ENCODE measurements at regions not wholly inside any gene's neighbourhood (a gene's known extent, or its start where the extent isn't known, plus 50 kb on each side); places are given as distances from the start of the nearest gene placed in this dataset.

GRCh38 chr11:109507836-109508561 lies 86.0 kb downstream of the C11orf87 start:
- Mint-ChIP-seq H3K4me1 (peaks cover 4% of the 10 kb centered on the region), H3K27ac (no peak overlapping the region), H3K9me3 (no peaks in the 10 kb centered on the region), H3K27me3 (ENCODE audit: low read depth) (no peaks in the 10 kb centered on the region), H3K36me3 (no peaks in the 10 kb centered on the region), H3K4me3 (no peak overlapping the region)
- DNase-seq (ENCODE audit: low spot score in 2 of 2, unreplicated experiment in 2 of 2), result no peak
- no peak for TF ChIP-seq CTCF (IDR thresholded peaks at IDR 0.05; ENCODE audit: unreplicated experiment)

GRCh38 chr11:109508943-109509342 lies 87.0 kb downstream of the C11orf87 start:
- no peaks in the 10 kb centered on the region for H3K36me3 Mint-ChIP-seq
- no peak overlapping the region for H3K27ac Mint-ChIP-seq
- no peaks in the 10 kb centered on the region for H3K9me3 Mint-ChIP-seq
- TF ChIP-seq CTCF (IDR thresholded peaks at IDR 0.05; ENCODE audit: unreplicated experiment), result no peak
- H3K4me3 Mint-ChIP-seq, result no peak overlapping the region
- H3K27me3 Mint-ChIP-seq (ENCODE audit: low read depth), result no peaks in the 10 kb centered on the region
- DNase-seq (ENCODE audit: low spot score in 2 of 2, unreplicated experiment in 2 of 2), result no peak
- peaks cover 4% of the 10 kb centered on the region for H3K4me1 Mint-ChIP-seq

- no peak for DNase-seq (ENCODE audit: low spot score in 2 of 2, unreplicated experiment in 2 of 2)
- TF ChIP-seq CTCF (IDR thresholded peaks at IDR 0.05; ENCODE audit: unreplicated experiment), result no peak
- peaks cover 10% of the 10 kb centered on the region for H3K4me1 Mint-ChIP-seq
- no peaks in the 10 kb centered on the region for H3K9me3 Mint-ChIP-seq
- H3K36me3 Mint-ChIP-seq, result no peaks in the 10 kb centered on the region
- no peak overlapping the region for H3K27ac Mint-ChIP-seq
- H3K4me3 Mint-ChIP-seq, result no peak overlapping the region
- H3K27me3 Mint-ChIP-seq (ENCODE audit: low read depth), result no peaks in the 10 kb centered on the region
Measured at GRCh38 chr11:109510316-109510715, 88.3 kb downstream of the C11orf87 start.

GRCh38 chr11:109511598-109511997 lies 89.6 kb downstream of the C11orf87 start:
- Mint-ChIP-seq H3K4me3 (no peak overlapping the region), H3K36me3 (no peaks in the 10 kb centered on the region), H3K27ac (no peak overlapping the region), H3K27me3 (ENCODE audit: low read depth) (no peaks in the 10 kb centered on the region), H3K4me1 (peaks cover 11% of the 10 kb centered on the region), H3K9me3 (no peaks in the 10 kb centered on the region)
- DNase-seq (ENCODE audit: low spot score in 2 of 2, unreplicated experiment in 2 of 2), result no peak
- no peak for TF ChIP-seq CTCF (IDR thresholded peaks at IDR 0.05; ENCODE audit: unreplicated experiment)

- no peak for DNase-seq (ENCODE audit: low spot score in 2 of 2, unreplicated experiment in 2 of 2)
- Mint-ChIP-seq H3K4me3 (no peak overlapping the region), H3K27ac (no peak overlapping the region), H3K27me3 (ENCODE audit: low read depth) (no peaks in the 10 kb centered on the region), H3K4me1 (peaks cover 12% of the 10 kb centered on the region), H3K9me3 (no peaks in the 10 kb centered on the region), H3K36me3 (no peaks in the 10 kb centered on the region)
- no peak for TF ChIP-seq CTCF (IDR thresholded peaks at IDR 0.05; ENCODE audit: unreplicated experiment)
Measured at GRCh38 chr11:109512249-109512648, 90.3 kb downstream of the C11orf87 start.
